HEK293T (cell line): ENCODE measurements at regions not wholly inside any gene's neighbourhood (a gene's known extent, or its start where the extent isn't known, plus 50 kb on each side); places are given as distances from the start of the nearest gene placed in this dataset.

Experiments
- CTCF ChIA-PET: fragments of 350-600 bp; formaldehyde crosslinking; extraction: SDS; loops from one replicate; lab custom pipeline; 2021; ENCODE audit warnings: antibody characterized with exemption, inconsistent platforms; lab: Yijun Ruan, JAX
- POLR2A ChIA-PET: fragments of 350-600 bp; formaldehyde crosslinking; extraction: SDS; loops from one replicate; lab custom pipeline; 2020; ENCODE audit warnings: antibody characterized with exemption, inconsistent platforms; lab: Yijun Ruan, JAX
- DNase-seq: peaks from one replicate; pipeline ENCODE4 v3.0.0; 2012; ENCODE audit warnings: mixed read lengths; ENCODE audit errors: extremely low spot score
- ARNT ChIP-seq: fragments of 450-650 bp; IDR thresholded peaks from 2 replicates; pipeline ENCODE4 v1.6.1; 2017; ENCODE audit warnings: mild to moderate bottlenecking
- BHLHE40 ChIP-seq: fragments of 450-650 bp; IDR thresholded peaks from 2 replicates; pipeline ENCODE4 v1.6.1; 2016; ENCODE audit warnings: mild to moderate bottlenecking, moderate library complexity, borderline replicate concordance
- CTBP1 ChIP-seq: fragments of 450-650 bp; IDR thresholded peaks from 2 replicates; pipeline ENCODE4 v1.6.1; 2016; ENCODE audit warnings: borderline replicate concordance
- ELF4 ChIP-seq: fragments of 450-650 bp; IDR thresholded peaks from 2 replicates; pipeline ENCODE4 v1.6.1; 2017; ENCODE audit warnings: antibody characterized with exemption
- FOXA1 ChIP-seq: fragments of 450-650 bp; IDR thresholded peaks from 2 replicates; pipeline ENCODE4 v1.6.1; 2016; ENCODE audit warnings: mild to moderate bottlenecking
- FOXK2 ChIP-seq: fragments of 450-650 bp; IDR thresholded peaks from 2 replicates; pipeline ENCODE4 v1.6.1; 2016; ENCODE audit warnings: mild to moderate bottlenecking
- FOXM1 ChIP-seq: fragments of 450-650 bp; IDR thresholded peaks from 2 replicates; pipeline ENCODE4 v1.6.1; 2017; ENCODE audit warnings: mild to moderate bottlenecking, borderline replicate concordance
- HDGF ChIP-seq: fragments of 450-650 bp; IDR thresholded peaks from 2 replicates; pipeline ENCODE4 v1.6.1; 2017; ENCODE audit warnings: antibody characterized with exemption, borderline replicate concordance
- L3MBTL2 ChIP-seq: fragments of 450-650 bp; conservative IDR thresholded peaks from 2 replicates; pipeline ENCODE4 v1.6.1; 2016; ENCODE audit warnings: mild to moderate bottlenecking
- LEF1 ChIP-seq: fragments of 450-650 bp; IDR thresholded peaks from 2 replicates; pipeline ENCODE4 v1.6.1; 2017; ENCODE audit warnings: mild to moderate bottlenecking, borderline replicate concordance
- NFRKB ChIP-seq: fragments of 450-650 bp; IDR thresholded peaks from 2 replicates; pipeline ENCODE4 v1.6.1; 2016; ENCODE audit warnings: mild to moderate bottlenecking, moderate library complexity
- SP1 ChIP-seq: fragments of 450-650 bp; IDR thresholded peaks from 2 replicates; pipeline ENCODE4 v1.6.1; 2017
- SUZ12 ChIP-seq: fragments of 450-650 bp; IDR thresholded peaks from 2 replicates; pipeline ENCODE4 v1.6.1; 2016; ENCODE audit warnings: mild to moderate bottlenecking
- TARDBP ChIP-seq: fragments of 450-650 bp; IDR thresholded peaks from 2 replicates; pipeline ENCODE4 v1.6.1; 2016
- ZNF384 ChIP-seq: fragments of 450-650 bp; IDR thresholded peaks from 2 replicates; pipeline ENCODE4 v1.6.1; 2016
- TF ChIP-seq, protein P1 (sequence below): fragments of 450-650 bp; IDR thresholded peaks from 2 replicates; pipeline ENCODE4 v1.6.1; 2016

DNA sequence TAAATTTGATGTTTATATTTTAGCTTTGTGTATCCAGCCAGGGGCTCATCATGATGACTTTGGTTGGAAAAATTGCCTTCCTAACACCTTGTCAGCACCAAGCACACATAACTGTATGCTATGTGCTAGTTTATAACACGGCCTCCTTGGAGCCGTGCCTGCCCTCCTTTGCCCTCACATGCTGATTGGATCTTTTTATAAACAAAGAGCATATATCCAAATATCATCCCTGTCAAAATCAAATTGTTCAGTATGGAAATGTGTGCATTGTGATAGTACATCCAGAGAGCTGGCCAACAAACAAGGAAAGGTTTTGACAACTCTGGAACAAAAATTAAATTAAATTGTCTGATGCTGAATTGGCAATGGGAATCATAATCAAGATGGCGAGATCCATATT, 241.5 kb downstream of the DCDC2C start:
- CTCF ChIA-PET: no interaction called here
- no peak for TF ChIP-seq FOXA1
- no peak for TF ChIP-seq HDGF
- no peak for TF ChIP-seq ARNT
- TF ChIP-seq FOXK2: no peak
- TF ChIP-seq FOXM1: no peak
- no peak for TF ChIP-seq ZNF384
- TF ChIP-seq LEF1: no peak
- no peak for TF ChIP-seq TARDBP
- no peak for TF ChIP-seq BHLHE40
- POLR2A ChIA-PET: no interaction called here
- DNase-seq: no peak

DNA sequence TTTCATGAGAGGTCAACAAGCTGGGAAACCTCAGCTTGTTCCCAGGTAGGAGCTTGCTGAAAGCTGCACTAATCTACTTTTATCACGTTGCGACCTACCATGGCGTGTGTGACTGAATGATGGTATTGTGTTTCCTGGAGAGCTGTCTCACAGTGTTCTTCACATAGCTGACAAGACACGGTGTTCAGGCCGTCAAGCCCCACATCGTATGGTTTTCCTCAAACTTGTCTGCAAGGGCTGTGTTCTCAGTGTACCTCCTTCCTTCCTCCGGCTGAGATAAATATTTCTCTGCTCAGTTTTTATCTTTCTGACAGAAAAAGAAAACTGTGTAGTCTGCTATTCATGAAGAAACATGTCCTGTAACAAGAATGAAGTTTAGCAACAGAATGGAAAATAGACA, 244.8 kb downstream of the DCDC2C start:
- ChIA-PET CTCF (no interaction called here), POLR2A (no interaction called here)
- no peak for TF ChIP-seq ARNT
- TF ChIP-seq, protein P1, sequence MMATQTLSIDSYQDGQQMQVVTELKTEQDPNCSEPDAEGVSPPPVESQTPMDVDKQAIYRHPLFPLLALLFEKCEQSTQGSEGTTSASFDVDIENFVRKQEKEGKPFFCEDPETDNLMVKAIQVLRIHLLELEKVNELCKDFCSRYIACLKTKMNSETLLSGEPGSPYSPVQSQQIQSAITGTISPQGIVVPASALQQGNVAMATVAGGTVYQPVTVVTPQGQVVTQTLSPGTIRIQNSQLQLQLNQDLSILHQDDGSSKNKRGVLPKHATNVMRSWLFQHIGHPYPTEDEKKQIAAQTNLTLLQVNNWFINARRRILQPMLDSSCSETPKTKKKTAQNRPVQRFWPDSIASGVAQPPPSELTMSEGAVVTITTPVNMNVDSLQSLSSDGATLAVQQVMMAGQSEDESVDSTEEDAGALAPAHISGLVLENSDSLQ: no peak
- no peak for TF ChIP-seq FOXA1
- no peak for TF ChIP-seq ELF4
- TF ChIP-seq TARDBP: no peak
- no peak for TF ChIP-seq BHLHE40
- TF ChIP-seq SP1: no peak
- no peak for TF ChIP-seq FOXK2
- no peak for TF ChIP-seq HDGF
- no peak for TF ChIP-seq L3MBTL2
- TF ChIP-seq FOXM1: no peak
- no peak for TF ChIP-seq SUZ12
- no peak for TF ChIP-seq LEF1
- TF ChIP-seq NFRKB: no peak
- no peak for TF ChIP-seq CTBP1
- DNase-seq: no peak

DNA sequence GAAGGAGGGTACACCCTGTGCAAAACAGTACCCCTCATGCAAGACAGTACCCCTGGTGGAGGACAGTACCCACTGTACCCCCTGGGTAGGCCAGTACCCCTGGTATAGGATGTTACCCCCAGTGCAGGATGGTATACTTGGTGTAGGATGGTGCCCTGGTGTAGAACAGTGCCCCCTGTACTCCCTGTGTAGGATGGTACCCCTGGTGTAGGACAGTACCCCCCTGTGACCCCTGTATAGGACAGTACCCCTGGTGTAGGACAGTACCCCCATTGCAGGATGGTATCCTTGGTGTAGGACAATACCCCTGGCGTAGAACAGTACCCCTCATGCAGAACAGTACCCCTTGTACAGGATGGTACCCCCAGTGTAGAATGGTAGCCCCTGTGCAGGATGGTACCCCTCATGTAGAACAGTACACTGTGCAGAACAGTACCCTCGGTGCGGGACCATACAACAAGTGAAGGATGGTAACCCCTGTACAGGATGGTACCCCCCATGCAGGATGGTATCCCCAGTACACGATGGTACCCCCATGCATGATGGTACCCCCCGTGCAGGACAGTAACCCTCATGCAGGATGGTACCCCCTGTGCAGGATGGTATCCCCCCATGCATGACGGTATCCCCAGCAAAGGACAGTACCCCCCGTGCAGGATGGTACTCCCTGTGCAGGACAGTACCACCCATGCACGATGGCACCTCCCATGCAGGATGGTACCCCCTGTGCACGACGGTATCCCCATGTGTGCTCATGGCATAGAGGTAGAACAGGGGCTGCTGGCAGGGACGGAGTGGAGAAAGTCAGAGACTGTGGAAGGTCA, 248.0 kb downstream of the DCDC2C start:
- ChIA-PET POLR2A (no interaction called here), CTCF (no interaction called here)
- no peak for DNase-seq
- TF ChIP-seq SUZ12 (no peak), CTBP1 (no peak), FOXA1 (no peak), HDGF (no peak), L3MBTL2 (no peak), NFRKB (no peak), ELF4 (no peak), ZNF384 (no peak), BHLHE40 (no peak), LEF1 (no peak), SP1 (no peak), TARDBP (no peak), FOXM1 (no peak), ARNT (no peak), FOXK2 (no peak)
- TF ChIP-seq, protein P1: no peak

DNA sequence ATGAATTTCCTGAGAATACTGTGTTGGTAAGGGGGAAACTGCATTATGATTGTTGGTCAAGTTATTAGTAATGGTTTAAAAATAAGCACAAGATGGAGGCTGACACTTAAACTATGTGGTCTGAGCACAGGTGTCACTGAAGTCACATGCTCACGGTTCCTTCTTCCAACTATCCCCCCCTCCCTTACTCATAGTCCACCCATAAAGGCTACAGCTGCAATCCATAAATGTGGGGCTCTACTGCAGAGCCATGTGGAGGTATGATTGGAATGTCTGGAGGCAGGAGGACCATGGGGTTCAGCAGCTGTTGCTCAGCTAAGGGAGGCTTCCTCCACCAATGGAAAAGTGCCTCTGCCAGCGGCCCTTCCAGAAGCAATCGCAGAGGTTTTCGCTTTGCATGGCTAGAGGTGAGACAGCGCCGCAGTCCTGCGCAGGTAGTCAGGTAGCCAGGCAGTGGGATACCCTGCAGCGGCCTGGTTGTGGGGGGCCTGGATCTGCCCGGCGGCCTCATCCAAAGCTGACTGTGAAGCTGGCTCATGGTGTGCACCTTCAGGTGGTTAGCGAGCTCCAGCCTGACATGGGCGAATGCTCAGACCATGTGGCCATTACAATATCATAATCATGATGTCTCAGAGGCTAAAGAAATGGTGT, 249.6 kb downstream of the DCDC2C start:
- ChIA-PET CTCF (no interaction called here), POLR2A (no interaction called here)
- TF ChIP-seq L3MBTL2 (no peak), TARDBP (no peak), BHLHE40 (no peak), LEF1 (no peak), FOXK2 (no peak), CTBP1 (no peak), SP1 (no peak), NFRKB (no peak), FOXA1 (no peak), ARNT (no peak), ELF4 (no peak), SUZ12 (no peak), HDGF (no peak), ZNF384 (no peak), FOXM1 (no peak)
- TF ChIP-seq, protein P1: no peak
- DNase-seq: no peak

DNA sequence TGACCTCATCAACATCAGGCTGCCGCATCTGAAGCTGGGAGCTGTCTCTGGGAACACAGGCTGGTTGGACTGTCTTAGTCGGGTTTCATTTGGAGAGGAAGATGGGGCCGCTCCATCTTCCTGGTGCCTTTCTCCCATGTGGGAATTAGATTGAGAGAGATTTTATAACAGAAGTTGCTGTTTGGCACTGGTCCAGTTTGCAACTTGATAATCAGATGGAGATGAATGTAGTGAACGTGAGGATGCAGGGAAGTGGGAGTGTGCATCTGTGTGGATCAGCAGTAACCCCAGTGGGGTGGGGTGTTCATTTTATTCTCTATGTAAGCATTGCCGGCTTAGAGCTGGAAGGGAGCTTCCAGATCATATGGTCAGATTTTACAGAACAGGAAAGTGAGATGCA, 250.9 kb downstream of the DCDC2C start:
- no peak for DNase-seq
- CTCF ChIA-PET: no interaction called here

DNA sequence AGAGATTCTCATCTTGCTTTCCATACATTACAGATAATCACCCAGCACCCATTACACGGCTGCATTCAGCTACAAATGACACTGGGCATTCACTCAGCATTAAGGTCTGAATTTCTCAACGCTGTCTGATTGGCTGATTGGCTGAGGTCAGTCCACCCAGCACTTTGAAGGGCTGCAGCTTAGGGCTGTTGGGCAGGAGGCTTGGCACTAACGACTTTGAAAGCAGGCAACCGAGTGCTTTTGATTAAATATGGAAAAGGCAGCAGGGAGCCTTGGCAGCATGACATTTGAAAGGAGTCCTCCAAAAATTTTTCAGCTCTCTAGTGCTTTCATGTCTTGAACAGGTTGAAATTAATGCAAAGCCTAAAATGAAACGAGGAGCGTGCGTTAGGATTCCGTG, 253.0 kb downstream of the DCDC2C start:
- POLR2A ChIA-PET: no interaction called here
- DNase-seq: no peak
- TF ChIP-seq TARDBP (no peak), CTBP1 (no peak), L3MBTL2 (no peak), NFRKB (no peak), FOXA1 (no peak), BHLHE40 (no peak), SP1 (no peak), FOXM1 (no peak), FOXK2 (no peak), SUZ12 (no peak), LEF1 (no peak), HDGF (no peak), ARNT (no peak), ZNF384 (no peak), ELF4 (no peak)
- TF ChIP-seq, protein P1: no peak
- CTCF ChIA-PET: no interaction called here

More for the DNA sequence above, 250.9 kb downstream of the DCDC2C start:
- POLR2A ChIA-PET: no interaction called here
- TF ChIP-seq NFRKB (no peak), FOXK2 (no peak), CTBP1 (no peak), ARNT (no peak), ZNF384 (no peak)
